Renal pelvis (tissue), 1 donor: ENCODE measurements at regions not wholly inside any gene's neighbourhood (a gene's known extent, or its start where the extent isn't known, plus 50 kb on each side); places are given as distances from the start of the nearest gene placed in this dataset.
"Not testable (repeated sequence)": the region's sequence is repeated elsewhere in the genome, so short reads cannot be mapped to it uniquely, and the experiment has no call there.

Experiments
- DNase-seq: peaks from one replicate; pipeline ENCODE4 v3.0.0-alpha.2; 2013

GRCh38 chr3:35291471-35292236 lies 347.7 kb upstream of the ARPP21 start:
- DNase-seq = no peak

DNA sequence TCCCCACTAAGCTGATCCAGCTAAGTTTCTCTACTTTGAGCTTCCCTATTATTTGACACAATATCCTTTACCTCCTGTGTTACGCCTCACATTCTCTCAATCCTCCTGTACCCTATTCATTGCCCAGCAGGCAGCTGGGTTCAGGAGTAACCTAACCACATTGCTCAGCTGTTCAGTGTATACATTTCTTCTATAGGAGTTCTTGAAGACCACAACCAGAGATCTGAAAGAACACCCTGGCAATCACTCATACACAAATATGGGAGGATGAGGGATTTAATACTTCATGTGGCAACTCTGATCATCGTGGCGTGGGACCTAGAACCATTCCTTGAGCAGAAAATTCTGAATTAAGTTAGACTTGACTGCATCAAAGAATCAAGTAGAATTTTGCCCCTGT lies 346.8 kb upstream of the ARPP21 start:
- no peak for DNase-seq

GRCh38 chr3:35295906-35296305 lies 343.4 kb upstream of the ARPP21 start:
- no peak for DNase-seq

DNA sequence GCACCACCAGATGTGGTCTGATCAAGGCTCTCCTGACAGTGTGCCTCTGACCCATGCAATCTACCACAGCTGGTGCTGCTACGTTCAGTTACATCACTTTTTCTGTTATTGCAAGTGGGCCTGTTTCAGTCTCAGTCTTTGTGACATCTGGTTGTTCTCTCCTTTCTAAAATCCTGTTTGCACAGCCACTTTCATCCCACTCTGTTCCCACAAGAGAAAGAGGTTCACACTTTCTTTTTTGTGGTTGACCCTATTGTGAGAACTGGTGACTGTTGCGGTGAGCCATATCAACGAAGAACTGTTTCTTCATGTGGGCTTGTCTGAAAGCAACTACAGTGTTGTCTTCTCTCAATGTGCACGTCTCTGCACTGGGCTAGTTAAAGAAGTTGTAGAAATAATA lies 342.8 kb upstream of the ARPP21 start:
- DNase-seq = no peak

- not testable (repeated sequence) for DNase-seq
These were observed 342.4 kb upstream of the ARPP21 start for GRCh38 chr3:35296944-35297343.

DNA sequence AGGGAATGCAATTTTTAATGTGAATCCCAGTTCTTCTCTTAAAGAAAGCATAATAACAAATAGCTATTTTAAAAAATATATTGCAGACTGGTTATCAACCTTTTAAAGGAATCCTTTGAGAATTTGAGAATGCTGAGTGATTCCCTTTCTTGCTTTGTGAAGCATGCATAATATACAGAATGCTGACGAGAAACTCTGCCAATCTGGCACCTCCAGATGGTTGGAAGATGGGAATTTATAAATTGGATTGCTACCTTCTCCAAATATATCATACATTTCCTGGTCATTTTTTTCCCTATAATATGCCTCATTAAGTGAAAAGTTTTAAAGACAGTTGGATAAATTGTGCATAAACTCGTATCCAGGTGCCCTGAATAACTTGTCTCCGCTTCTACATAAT lies 333.9 kb upstream of the ARPP21 start:
- no peak for DNase-seq

GRCh38 chr3:35307296-35307695 lies 332.0 kb upstream of the ARPP21 start:
- no peak for DNase-seq

DNA sequence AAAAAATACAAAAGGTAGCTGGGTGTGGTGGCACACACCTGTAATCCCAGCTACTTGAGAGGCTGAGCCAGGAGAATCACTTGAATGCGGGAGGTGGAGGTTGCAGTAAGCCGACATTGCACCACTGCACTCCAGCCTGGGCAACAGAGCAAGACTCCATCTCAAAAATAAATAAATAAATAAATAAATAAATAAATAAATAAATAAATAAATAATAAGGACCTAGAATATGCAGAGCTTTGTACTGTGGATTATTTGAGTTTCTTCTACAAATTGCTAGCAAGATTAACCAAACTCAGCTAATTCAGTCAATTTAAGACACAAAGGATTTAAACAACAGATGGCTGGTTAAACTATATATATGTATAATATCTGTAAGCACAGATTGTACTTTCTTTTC lies 322.5 kb upstream of the ARPP21 start:
- DNase-seq = not testable (repeated sequence)

DNA sequence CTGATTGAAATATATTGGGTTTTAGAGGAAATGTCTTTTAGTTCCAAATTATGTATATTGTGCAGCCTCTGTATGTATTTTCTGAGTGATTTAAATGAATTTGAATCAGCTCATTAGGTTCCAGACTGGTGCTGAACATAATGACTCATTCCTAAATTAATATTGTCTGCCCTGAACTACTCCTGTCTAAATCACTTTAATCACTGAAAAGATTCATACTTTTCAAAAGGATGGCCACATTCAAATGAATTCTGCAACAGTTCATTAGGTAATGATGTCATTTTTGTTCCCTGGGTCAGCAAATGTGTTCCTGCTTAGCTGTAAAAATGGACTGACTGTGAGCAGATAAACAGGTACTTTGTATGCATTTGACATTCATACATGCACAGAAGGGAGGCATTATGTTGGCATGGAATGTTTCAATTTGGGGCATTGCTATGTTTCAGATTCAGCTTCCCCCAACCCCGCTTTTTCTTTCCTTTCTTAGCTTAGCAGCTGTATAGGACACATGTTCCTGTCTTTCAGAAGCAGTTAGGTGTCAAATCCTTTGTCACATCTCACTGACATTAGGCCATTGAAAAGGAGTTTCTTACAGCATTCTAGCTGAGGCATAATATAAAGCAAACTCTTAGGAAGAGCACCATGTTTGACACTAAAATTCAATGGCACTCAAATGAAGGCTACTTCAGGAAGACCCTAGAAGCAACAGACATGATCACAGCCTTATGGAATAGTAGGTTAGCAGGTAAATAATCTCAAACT lies 318.5 kb upstream of the ARPP21 start:
- DNase-seq = no peak

- DNase-seq = no peak
These were observed 317.3 kb upstream of the ARPP21 start for GRCh38 chr3:35322070-35322469.

GRCh38 chr3:35335703-35336102 lies 303.6 kb upstream of the ARPP21 start:
- DNase-seq = no peak

GRCh38 chr3:35336601-35337000 lies 302.7 kb upstream of the ARPP21 start:
- no peak for DNase-seq

GRCh38 chr3:35338186-35338585 lies 301.1 kb upstream of the ARPP21 start:
- no peak for DNase-seq

GRCh38 chr3:35380196-35380595 lies 259.1 kb upstream of the ARPP21 start:
- DNase-seq = no peak

- DNase-seq = no peak
These were observed 256.1 kb upstream of the ARPP21 start for GRCh38 chr3:35383216-35383615.

- peak; percentile 4 for DNase-seq
These were observed 255.4 kb upstream of the ARPP21 start for GRCh38 chr3:35383719-35384555.

DNA sequence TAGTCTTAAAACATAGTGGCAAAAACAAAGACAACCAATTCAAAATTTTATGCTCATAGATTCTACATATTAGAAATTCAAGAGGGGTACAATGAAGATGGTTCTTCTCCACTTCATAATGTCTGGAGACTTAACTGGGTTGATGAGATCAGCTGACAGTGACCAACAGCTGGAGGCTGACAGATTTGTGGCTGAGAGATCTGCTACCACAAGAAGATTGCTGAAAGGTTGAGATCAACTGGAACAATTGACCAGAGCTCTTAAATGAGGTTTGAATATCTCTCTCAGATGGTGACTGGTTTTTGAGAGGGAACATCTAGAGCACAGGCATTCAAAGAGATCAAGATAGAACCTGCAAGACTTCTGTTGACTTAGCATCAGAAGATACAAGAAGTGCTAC lies 254.1 kb upstream of the ARPP21 start:
- DNase-seq = no peak

GRCh38 chr3:35389907-35390306 lies 249.4 kb upstream of the ARPP21 start:
- no peak for DNase-seq

- no peak for DNase-seq
These were observed 247.1 kb upstream of the ARPP21 start for GRCh38 chr3:35392187-35392586.

DNA sequence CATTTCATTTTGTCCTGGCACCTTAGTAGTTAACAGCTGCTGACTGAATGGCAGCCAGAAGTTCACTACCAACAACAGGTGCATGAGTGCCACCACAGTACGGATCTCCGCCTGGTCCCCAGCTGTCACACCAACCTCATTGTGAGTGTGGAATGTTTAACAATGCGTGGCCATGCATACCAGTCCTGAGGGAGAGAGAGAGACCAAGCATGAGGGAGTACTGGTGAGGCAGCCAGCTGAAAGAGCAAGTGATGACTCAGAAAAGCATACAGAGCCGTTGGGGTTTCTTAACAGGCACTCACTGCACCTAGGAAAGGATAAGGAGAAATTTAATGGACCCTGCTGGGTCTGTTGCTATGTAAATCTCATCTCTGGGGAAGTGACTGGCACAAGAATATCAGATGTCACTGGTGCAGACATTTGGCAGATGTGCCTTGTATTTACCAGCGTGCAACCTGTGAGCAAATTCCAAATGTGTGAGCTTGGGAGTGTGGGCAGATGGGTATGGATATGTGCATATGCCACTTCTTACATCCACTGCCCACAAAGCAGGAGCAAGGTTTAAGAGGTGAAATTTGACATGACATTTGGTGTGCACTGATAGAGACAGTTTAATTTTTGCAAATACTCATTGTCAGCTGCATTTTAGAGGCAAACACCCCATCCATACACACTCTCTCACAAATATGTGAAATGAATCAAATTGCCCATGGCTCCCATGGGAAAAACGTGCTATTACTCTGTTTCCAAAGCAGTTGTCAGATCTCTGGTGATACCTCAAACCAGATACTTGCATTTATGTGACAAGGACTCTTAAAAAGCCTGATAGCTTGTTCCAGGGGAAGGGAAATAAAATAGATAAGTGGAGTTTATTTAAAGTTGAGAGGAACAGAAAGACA lies 245.2 kb upstream of the ARPP21 start:
- peak; percentile 53 for DNase-seq

DNA sequence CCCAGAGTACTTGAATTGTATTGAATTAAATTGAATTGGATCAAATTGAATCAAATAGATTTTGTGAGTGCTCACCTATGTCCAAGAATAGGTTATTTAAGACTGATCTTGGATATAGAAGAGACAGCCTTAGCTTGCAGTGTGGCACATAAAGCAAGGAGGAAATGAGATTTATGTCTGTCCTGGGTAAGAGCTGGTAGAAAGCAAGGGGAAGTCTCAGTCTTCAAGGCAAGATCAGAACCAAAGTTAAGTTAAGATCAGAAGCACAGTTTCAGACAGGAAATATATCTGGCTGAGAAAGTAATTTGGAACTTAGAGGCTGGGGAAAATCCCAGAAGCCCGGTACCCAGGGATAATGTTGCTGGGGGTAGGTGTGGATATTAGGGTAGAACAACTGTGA lies 244.4 kb upstream of the ARPP21 start:
- no peak for DNase-seq

DNA sequence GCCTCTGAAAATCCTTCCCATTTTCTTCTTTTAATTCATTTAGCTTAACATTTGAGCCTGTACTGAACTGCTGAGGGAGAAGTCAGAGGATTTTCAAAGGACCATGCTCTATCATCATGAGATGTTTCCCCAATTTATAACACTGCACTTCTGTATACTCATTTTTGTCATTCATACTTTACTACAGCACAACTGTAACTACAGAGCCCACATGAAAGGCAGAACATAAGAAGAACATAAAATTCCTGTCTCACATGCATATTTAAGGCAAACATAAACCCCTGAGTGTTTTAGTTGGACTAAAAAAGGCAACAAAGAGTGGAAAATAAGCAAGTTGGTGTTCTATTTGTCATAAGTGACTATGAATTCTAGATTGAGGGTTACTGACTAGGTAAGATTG lies 237.7 kb upstream of the ARPP21 start:
- no peak for DNase-seq
